H9 (cell line): ENCODE measurements at regions not wholly inside any gene's neighbourhood (a gene's known extent, or its start where the extent isn't known, plus 50 kb on each side); places are given as distances from the start of the nearest gene placed in this dataset.

Source experiments
- DNase-seq: peaks from one replicate; pipeline ENCODE4 v3.0.0-alpha.2; 2017
- H2AFZ ChIP-seq: one replicate; pipeline ENCODE4 v1.6.1; 2013; ENCODE audit warnings: mild to moderate bottlenecking, low read length, control low read depth, moderate library complexity
- H2AK5ac ChIP-seq: 2 replicates; pipeline ENCODE4 v1.6.1; 2013; ENCODE audit warnings: low read length, control low read depth, mixed read lengths; ENCODE audit not compliant: insufficient read length
- H2BK120ac ChIP-seq: one replicate; pipeline ENCODE4 v1.6.1; 2013; ENCODE audit warnings: low read depth, mild to moderate bottlenecking, low read length, control low read depth, inconsistent platforms; ENCODE audit not compliant: poor library complexity, severe bottlenecking
- H2BK12ac ChIP-seq: 2 replicates; pipeline ENCODE4 v1.6.1; 2013; ENCODE audit warnings: low read length, control low read depth, mixed read lengths, low read depth; ENCODE audit not compliant: insufficient read length
- H2BK15ac ChIP-seq: 2 replicates; pipeline ENCODE4 v1.6.1; 2013; ENCODE audit warnings: low read depth, low read length, control low read depth
- H2BK20ac ChIP-seq: one replicate; pipeline ENCODE4 v1.6.1; 2013; ENCODE audit warnings: low read depth, mild to moderate bottlenecking, low read length, control low read depth, inconsistent platforms; ENCODE audit not compliant: poor library complexity, severe bottlenecking
- H2BK5ac ChIP-seq: 2 replicates; pipeline ENCODE4 v1.6.1; 2013; ENCODE audit warnings: low read length, control low read depth, mixed read lengths; ENCODE audit not compliant: insufficient read length
- H3K14ac ChIP-seq: 2 replicates; pipeline ENCODE4 v1.6.1; 2013; ENCODE audit warnings: low read length, control low read depth; ENCODE audit not compliant: insufficient read depth
- H3K18ac ChIP-seq: 2 replicates; pipeline ENCODE4 v1.6.1; 2013; ENCODE audit warnings: low read depth, mild to moderate bottlenecking, mixed read lengths, low read length, control low read depth; ENCODE audit not compliant: insufficient read length
- H3K23ac ChIP-seq: 2 replicates; pipeline ENCODE4 v1.6.1; 2013; ENCODE audit warnings: low read length, control low read depth, mixed read lengths, low read depth; ENCODE audit not compliant: insufficient read length
- H3K23me2 ChIP-seq: 2 replicates; pipeline ENCODE4 v1.6.1; 2013; ENCODE audit warnings: low read depth, mild to moderate bottlenecking, mixed read lengths, low read length, control low read depth; ENCODE audit not compliant: insufficient read length, poor library complexity, severe bottlenecking
- H3K27ac ChIP-seq: 2 replicates; pipeline ENCODE4 v1.5.1; 2013; ENCODE audit warnings: low read length, control low read depth, mixed read lengths, low read depth; ENCODE audit not compliant: insufficient read length
- H3K27me3 ChIP-seq: 2 replicates; pipeline ENCODE4 v1.6.1; 2013; ENCODE audit warnings: low read length, control low read depth, inconsistent platforms; ENCODE audit not compliant: insufficient read depth
- H3K4ac ChIP-seq: 2 replicates; pipeline ENCODE4 v1.6.1; 2013; ENCODE audit warnings: low read depth, mild to moderate bottlenecking, control low read depth, inconsistent platforms, low read length, moderate library complexity
- H3K4me1 ChIP-seq: 2 replicates; pipeline ENCODE4 v1.6.1; 2013; ENCODE audit warnings: low read length, control low read depth, inconsistent platforms; ENCODE audit not compliant: insufficient read depth
- H3K4me2 ChIP-seq: 2 replicates; pipeline ENCODE4 v1.6.1; 2013; ENCODE audit warnings: low read length, control low read depth, mixed read lengths; ENCODE audit not compliant: insufficient read length, insufficient read depth
- H3K56ac ChIP-seq: 2 replicates; pipeline ENCODE4 v1.6.1; 2013; ENCODE audit warnings: low read depth, mild to moderate bottlenecking, mixed read lengths, low read length, control low read depth; ENCODE audit not compliant: insufficient read length
- H3K79me1 ChIP-seq: 2 replicates; pipeline ENCODE4 v1.6.1; 2013; ENCODE audit warnings: low read depth, mild to moderate bottlenecking, moderate library complexity, low read length, control low read depth, inconsistent platforms; ENCODE audit not compliant: insufficient read depth, poor library complexity, severe bottlenecking
- H3K79me2 ChIP-seq: 2 replicates; pipeline ENCODE4 v1.6.1; 2013; ENCODE audit warnings: low read length, control low read depth, inconsistent platforms; ENCODE audit not compliant: insufficient read depth
- H3K9ac ChIP-seq: 2 replicates; pipeline ENCODE4 v1.6.1; 2013; ENCODE audit warnings: low read length, control low read depth, mixed read lengths; ENCODE audit not compliant: insufficient read length; ENCODE audit errors: extremely low read depth
- H3K9me3 ChIP-seq: one replicate; pipeline ENCODE4 v1.6.1; 2013; ENCODE audit warnings: low read depth, low read length, inconsistent platforms; ENCODE audit not compliant: control insufficient read depth
- H3T11ph ChIP-seq: one replicate; pipeline ENCODE4 v1.6.1; 2013; ENCODE audit warnings: mild to moderate bottlenecking, low read length, control low read depth, inconsistent platforms
- H4K20me1 ChIP-seq: one replicate; pipeline ENCODE4 v1.6.1; 2013; ENCODE audit not compliant: control insufficient read depth, insufficient read length, insufficient read depth
- H4K5ac ChIP-seq: 2 replicates; pipeline ENCODE4 v1.6.1; 2013; ENCODE audit warnings: low read depth, mild to moderate bottlenecking, mixed read lengths, low read length, control low read depth; ENCODE audit not compliant: insufficient read length
- H4K8ac ChIP-seq: replicated peaks from 2 replicates; pipeline ENCODE4 v1.6.1; 2013; ENCODE audit warnings: low read length, control low read depth, mixed read lengths, low read depth; ENCODE audit not compliant: insufficient read length
- H4K91ac ChIP-seq: 2 replicates; pipeline ENCODE4 v1.6.1; 2013; ENCODE audit warnings: low read depth, mild to moderate bottlenecking, moderate library complexity, mixed read lengths, low read length, control low read depth; ENCODE audit not compliant: insufficient read length
- H3K27ac Mint-ChIP-seq, 3 experiments: 2 replicates in 2 of 3; 3 replicates in 1 of 3; pipeline ENCODE4 v1.8.0; 2020 to 2021; ENCODE audit warnings: mixed read lengths in 3 of 3, mild to moderate bottlenecking in 1 of 3, moderate library complexity in 1 of 3
- H3K27me3 Mint-ChIP-seq: 2 replicates; pipeline ENCODE4 v1.8.0; 2021; ENCODE audit warnings: low read depth, mild to moderate bottlenecking, moderate library complexity, mixed read lengths
- H3K36me3 Mint-ChIP-seq, 3 experiments: 2 replicates in 2 of 3; 3 replicates in 1 of 3; pipeline ENCODE4 v1.8.0; 2020 to 2021; ENCODE audit warnings: low read depth in 3 of 3, mixed read lengths in 3 of 3; ENCODE audit not compliant: insufficient read depth in 1 of 3
- H3K4me1 Mint-ChIP-seq, 2 experiments: 2 replicates each; pipeline ENCODE4 v1.8.0; 2020; ENCODE audit warnings: mixed read lengths in 2 of 2
- H3K4me3 Mint-ChIP-seq, 2 experiments: 2 replicates in 1 of 2; 3 replicates in 1 of 2; pipeline ENCODE4 v1.8.0; 2020 to 2021; ENCODE audit warnings: mild to moderate bottlenecking in 2 of 2, mixed read lengths in 2 of 2, moderate library complexity in 1 of 2
- H3K9me3 Mint-ChIP-seq, 2 experiments: 2 replicates in 1 of 2; 3 replicates in 1 of 2; pipeline ENCODE4 v1.8.0; 2020; ENCODE audit warnings: mild to moderate bottlenecking in 2 of 2, mixed read lengths in 2 of 2, moderate library complexity in 1 of 2
- WGBS: extraction: QIAGEN DNeasy Blood & Tissue Kit; methylation state at CpG from one replicate; pipeline ENCODE4 v1.1.7; 2013; ENCODE audit warnings: missing lambda C conversion rate, low lambda C conversion rate, mixed read lengths; ENCODE audit not compliant: insufficient read length; ENCODE audit errors: extremely low coverage; 5-methylcytosine and 5-hydroxymethylcytosine counted together
- TF ChIP-seq, protein P1 (sequence below): fragments of 200-600 bp; sonication (generic); conservative IDR thresholded peaks from 3 replicates; pipeline ENCODE4 v1.8.0; 2021; ENCODE audit warnings: antibody characterized with exemption, mild to moderate bottlenecking

DNA sequence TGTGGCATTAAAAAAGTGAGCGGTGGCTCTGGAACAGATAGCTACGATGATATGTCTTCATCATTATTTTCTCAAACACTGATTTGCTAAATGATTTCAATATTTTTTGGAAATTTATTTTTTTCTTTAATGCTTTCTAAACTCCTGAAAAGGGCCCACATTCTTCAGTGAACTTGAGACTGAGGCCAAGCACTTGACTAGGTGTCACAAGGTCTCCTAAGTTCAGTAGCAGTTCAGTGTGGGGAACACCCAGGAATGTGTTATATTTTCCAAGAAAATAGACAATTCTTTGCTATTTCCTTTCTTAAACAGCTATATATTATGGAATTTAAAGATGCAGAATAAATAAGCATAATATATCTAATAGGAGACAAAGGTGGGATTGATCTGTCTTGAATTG, 850.9 kb downstream of the USP25 start:
- H2BK15ac ChIP-seq, result no peak overlapping the region
- Mint-ChIP-seq H3K36me3 (no peaks in the 10 kb centered on the region), H3K4me3 (no peak overlapping the region), H3K9me3 (no peaks in the 10 kb centered on the region; a peak in 1 of 5 replicates), H3K4me1 (no peaks in the 10 kb centered on the region), H3K27me3 (no peaks in the 10 kb centered on the region), H3K27ac (no peak overlapping the region)
- no peak for DNase-seq
- no peaks in the 10 kb centered on the region for H3K27me3 ChIP-seq
- no peaks in the 10 kb centered on the region for H3K9me3 ChIP-seq
- H3K79me2 ChIP-seq, result no peaks in the 10 kb centered on the region
- H4K5ac ChIP-seq, result no peak overlapping the region
- H3T11ph ChIP-seq, result no peak overlapping the region
- H2AFZ ChIP-seq, result no peak overlapping the region
- no peak overlapping the region for H3K23ac ChIP-seq
- no peak overlapping the region for H2BK120ac ChIP-seq
- H4K91ac ChIP-seq, result no peak overlapping the region
- no CpG with 5 or more reads among the region's 2 CpGs for WGBS
- H3K4ac ChIP-seq, result no peak overlapping the region
- no peak overlapping the region for H3K4me2 ChIP-seq
- H2AK5ac ChIP-seq, result no peak overlapping the region
- H4K20me1 ChIP-seq, result no peaks in the 10 kb centered on the region
- no peak overlapping the region for H2BK12ac ChIP-seq
- no peak overlapping the region for H3K56ac ChIP-seq
- TF ChIP-seq, protein P1, sequence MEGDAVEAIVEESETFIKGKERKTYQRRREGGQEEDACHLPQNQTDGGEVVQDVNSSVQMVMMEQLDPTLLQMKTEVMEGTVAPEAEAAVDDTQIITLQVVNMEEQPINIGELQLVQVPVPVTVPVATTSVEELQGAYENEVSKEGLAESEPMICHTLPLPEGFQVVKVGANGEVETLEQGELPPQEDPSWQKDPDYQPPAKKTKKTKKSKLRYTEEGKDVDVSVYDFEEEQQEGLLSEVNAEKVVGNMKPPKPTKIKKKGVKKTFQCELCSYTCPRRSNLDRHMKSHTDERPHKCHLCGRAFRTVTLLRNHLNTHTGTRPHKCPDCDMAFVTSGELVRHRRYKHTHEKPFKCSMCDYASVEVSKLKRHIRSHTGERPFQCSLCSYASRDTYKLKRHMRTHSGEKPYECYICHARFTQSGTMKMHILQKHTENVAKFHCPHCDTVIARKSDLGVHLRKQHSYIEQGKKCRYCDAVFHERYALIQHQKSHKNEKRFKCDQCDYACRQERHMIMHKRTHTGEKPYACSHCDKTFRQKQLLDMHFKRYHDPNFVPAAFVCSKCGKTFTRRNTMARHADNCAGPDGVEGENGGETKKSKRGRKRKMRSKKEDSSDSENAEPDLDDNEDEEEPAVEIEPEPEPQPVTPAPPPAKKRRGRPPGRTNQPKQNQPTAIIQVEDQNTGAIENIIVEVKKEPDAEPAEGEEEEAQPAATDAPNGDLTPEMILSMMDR, result no peak
- no peak overlapping the region for H4K8ac ChIP-seq
- H2BK20ac ChIP-seq, result no peak overlapping the region
- no peaks in the 10 kb centered on the region for H3K4me1 ChIP-seq
- no peak overlapping the region for H3K14ac ChIP-seq
- H3K27ac ChIP-seq, result no peak overlapping the region
- H3K23me2 ChIP-seq, result no peaks in the 10 kb centered on the region
- no peak overlapping the region for H2BK5ac ChIP-seq
- H3K79me1 ChIP-seq, result no peaks in the 10 kb centered on the region
- no peak overlapping the region for H3K18ac ChIP-seq
- no peak overlapping the region for H3K9ac ChIP-seq
